ENCODE measurements at regions not wholly inside any gene's neighbourhood (a gene's known extent, or its start where the extent isn't known, plus 50 kb on each side); places are given as distances from the start of the nearest gene placed in this dataset.

GRCh38 chr3:127478922-127479321 lies 111.6 kb downstream of the TPRA1 start:
- TF ChIP-seq CTCF (IDR thresholded peaks at IDR 0.05): no peak
- TF ChIP-seq POLR2A (IDR thresholded peaks at IDR 0.05): no peak
